ENCODE measurements at regions not wholly inside any gene's neighbourhood (a gene's known extent, or its start where the extent isn't known, plus 50 kb on each side); places are given as distances from the start of the nearest gene placed in this dataset.
"Not testable (repeated sequence)": the region's sequence is repeated elsewhere in the genome, so short reads cannot be mapped to it uniquely, and the experiment has no call there.

DNA sequence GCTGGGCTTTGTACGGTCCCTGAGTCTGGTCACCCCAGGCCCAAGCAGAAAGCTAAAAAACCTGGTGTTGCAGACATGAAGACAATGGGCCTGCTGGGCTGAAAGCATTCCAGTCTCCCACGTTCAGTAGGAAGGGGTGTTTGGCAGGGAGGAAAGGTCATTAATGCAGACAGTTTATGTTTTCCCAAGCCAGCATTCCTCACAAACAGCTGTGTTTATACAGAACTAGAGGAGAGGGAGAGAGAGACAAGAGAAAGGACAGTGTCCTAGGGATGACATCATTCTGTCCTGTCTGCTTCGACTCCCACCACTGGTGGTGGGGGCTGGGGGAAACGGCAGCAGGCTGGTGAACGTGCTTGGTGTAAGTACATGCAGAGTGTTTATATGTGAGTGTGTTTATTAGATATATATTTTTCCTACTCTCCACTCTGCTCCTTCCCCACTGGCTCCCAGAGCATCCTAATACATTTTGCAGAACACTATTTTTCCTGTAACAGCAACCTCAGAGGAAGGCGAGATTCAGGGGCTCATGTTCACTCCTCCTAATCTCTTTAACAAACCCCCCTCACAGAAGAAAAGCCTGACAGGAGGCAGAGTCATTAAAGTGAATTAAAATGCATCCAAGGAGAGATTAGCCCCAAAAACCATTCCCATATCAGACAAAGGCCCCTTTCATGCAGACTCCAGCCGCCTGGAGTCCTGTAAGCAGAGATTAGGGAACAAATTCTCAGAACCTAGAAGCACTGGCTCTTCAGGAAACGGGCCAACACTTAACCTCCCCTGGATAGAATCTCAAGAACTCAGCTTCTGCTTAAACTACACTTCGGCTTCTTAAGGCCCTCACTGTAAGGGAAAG lies 380.4 kb downstream of the TNS1 start:
- no peak for DNase-seq

- DNase-seq: no peak
These were observed 381.4 kb downstream of the TNS1 start for GRCh38 chr2:217621391-217621801.

- DNase-seq: no peak
These were observed 384.1 kb downstream of the TNS1 start for GRCh38 chr2:217618744-217619143.

DNA sequence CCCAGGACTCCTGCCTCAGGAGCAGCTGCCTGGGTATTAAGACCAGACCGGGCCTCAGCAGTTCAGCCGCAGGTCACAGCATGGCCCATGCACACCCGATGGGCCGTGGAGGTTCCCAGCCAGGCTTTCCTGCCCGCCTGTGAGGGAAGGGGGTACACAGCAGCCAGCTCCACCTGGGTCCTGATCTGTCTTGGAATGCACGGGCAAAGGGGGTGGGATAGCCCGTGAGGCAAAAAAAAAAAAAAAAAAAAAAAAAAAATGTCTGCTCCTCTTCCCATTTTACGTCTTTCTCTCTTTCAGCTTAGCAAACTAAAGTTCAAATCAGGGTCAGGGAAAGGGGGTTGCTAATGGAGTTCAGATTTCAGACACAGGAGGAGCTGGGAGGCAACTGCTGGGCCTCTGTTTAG lies 385.2 kb downstream of the TNS1 start:
- DNase-seq: no peak

DNA sequence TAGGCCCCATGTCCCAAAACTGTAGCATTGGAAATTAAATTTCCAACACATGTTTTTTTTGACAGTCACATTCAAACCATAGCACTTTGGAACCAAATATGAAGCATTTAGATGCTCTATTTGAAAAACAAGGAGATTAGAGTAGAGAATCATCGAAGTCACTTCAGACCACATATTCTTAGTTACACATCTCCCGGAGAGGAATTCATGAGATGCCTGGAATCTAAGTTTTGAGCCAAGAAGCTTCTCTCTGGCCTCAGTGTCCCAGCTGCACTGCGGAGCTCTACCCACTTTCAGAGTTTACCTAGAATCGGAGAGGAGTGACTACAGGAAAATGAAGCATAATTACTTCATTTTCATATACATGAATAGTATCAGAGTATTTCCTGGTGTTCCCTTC lies 385.9 kb downstream of the TNS1 start:
- no peak for DNase-seq

DNA sequence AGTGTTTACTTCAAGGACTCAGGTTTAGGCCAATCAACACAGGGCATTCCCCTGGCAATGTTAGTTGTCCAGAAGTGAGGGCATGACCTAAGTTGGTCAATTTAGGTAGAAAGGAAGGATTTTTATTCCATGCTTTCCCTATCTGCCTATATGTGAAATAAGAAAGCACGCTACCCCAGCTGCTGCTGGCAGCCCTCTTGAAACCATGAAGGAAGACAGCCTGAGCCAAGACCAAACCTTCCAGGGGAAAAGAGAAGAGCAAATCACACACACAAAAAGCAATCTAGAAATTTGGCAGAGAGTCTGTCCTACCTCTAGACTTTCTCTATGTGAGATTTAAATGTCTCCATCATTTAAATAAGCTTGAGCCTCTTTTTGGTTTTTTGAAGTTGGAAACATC lies 387.6 kb downstream of the TNS1 start:
- DNase-seq: no peak

GRCh38 chr2:217614498-217614897 lies 388.3 kb downstream of the TNS1 start:
- DNase-seq: no peak

- no peak for DNase-seq
These were observed 388.7 kb downstream of the TNS1 start for GRCh38 chr2:217614096-217614495.

DNA sequence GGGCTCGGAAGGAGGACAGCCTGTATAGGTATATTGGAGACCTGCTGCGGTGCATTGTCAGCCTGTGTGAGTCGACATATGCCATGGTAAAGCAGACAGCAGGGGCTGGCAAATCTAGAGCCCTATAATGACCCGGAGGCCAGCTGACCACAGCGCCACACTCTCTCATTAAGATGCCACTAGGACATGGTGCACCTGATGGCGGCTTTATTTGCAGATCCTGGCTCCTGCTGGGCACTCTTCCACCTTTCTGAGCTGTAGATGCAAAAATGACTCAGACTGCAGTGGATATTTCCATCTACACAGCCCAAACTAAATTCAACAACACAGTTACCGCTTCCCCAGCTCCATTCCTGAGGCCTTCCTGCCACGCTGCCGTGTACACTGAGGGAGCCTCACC lies 389.9 kb downstream of the TNS1 start:
- DNase-seq: no peak

DNA sequence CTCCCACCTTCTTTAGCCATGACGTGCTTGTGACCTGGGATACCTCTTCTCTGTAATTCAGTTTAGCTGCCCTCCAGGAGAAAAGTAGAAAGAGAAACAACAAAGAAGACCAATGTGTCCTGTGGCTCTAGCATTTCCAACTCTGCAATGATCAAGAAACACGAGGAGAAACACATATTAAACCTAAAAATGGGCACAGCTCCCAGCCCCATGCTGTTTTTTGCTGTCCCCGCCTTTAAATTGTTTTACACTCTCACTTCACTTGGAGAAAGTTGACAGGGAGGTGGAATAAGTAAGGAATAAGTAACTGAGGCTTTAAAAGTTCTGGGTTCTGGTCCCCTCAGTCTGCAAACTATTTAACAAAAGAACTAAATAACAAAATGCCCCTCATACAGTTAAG lies 390.6 kb downstream of the TNS1 start:
- no peak for DNase-seq

GRCh38 chr2:217611626-217612127 lies 391.1 kb downstream of the TNS1 start:
- no peak for DNase-seq

GRCh38 chr2:217611056-217611455 lies 391.7 kb downstream of the TNS1 start:
- no peak for DNase-seq

DNA sequence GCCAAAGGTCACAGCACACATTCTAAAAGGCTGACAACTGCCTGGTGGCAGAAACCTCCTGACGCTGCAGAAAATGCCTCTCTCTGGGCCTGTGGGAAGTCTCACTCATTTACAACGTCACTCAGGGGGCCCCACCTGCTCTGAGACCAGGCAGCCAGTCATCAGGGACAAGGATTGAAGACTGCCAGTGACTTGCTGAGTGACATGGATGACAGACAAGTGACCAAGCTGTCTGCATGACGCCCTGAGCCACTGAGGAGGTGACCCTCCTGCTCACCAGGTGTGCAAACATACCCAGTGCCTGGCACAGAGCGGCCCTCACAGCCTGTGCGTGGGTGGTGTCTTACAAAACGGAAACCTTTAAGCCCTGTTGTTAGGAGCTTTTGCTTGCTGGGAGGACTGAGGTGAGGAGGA lies 392.4 kb downstream of the TNS1 start:
- no peak for DNase-seq

- no peak for DNase-seq
These were observed 392.8 kb downstream of the TNS1 start for GRCh38 chr2:217609952-217610351.

DNA sequence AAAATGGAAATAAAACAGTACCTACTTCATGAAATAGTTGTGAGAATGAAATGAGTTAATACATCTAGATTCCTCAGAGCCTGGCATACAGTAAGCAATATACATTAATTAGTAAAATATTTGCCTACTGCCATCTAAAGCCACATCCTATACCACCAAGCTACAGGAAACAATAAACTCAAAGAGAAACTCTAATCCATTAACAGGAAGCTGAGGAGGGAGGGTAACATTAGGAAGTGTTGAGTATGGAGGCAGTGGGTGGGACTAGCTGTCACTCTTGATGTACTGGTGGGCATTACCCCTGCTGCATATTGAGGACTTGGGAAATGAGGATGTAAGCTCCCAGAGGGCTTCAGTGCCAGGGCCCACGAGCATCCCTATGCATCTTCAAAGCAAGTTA lies 396.5 kb downstream of the TNS1 start:
- DNase-seq: no peak

DNA sequence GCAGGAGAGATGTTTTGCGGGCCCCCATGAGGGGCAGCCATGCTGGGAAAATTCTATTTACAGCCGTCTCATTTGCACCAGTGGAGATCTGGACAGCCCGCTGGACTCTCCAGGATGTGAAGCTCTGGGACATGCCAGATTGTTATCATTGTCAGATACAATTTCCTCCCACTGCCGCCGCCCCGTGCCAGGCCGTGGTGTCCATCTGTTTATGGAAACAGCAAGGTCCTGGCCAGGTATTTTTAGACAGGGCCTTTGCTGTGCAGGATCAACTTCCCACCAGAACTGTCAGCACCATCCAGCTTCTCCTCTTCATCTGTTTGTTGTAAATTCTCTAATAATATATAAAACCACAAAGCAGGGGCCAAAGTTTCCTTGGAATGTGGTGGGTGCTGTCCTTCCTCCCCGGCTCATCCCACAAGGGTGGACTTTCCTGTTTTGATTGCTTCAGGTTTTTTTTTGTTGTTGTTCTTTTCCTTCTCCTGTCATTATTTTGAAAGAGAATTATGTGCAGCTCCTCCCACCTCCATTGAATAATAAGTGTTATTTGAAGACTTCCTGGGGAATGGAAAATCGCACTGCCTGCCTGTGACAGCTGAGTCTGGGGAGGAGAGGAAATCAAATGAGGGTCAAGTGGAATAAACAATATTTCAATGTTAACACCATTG lies 398.1 kb downstream of the TNS1 start:
- no peak for DNase-seq

GRCh38 chr2:217601601-217602000 lies 401.2 kb downstream of the TNS1 start:
- no peak for DNase-seq

- no peak for DNase-seq
These were observed 402.9 kb downstream of the TNS1 start for GRCh38 chr2:217599906-217600305.

- no peak for DNase-seq
These were observed 405.1 kb downstream of the TNS1 start for GRCh38 chr2:217597681-217598080.

DNA sequence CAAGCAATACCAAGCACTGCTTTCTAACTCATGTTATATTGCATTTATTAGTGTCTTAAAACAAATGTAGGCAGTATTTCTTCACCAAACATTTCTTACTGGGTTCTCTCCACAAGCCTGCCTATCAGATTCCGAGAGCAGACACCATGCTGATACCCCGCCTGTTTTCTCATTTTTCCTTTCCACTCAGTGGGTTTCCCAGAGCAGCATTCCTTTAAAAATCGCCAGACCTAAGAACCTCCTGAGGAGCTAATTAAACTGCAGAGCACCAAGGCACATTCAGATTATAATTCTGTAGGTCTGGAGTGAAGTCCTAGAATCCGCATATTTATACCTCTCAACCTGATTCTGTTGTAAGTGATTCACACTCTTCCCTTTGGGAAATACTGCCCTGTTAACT lies 405.6 kb downstream of the TNS1 start:
- DNase-seq: no peak

DNA sequence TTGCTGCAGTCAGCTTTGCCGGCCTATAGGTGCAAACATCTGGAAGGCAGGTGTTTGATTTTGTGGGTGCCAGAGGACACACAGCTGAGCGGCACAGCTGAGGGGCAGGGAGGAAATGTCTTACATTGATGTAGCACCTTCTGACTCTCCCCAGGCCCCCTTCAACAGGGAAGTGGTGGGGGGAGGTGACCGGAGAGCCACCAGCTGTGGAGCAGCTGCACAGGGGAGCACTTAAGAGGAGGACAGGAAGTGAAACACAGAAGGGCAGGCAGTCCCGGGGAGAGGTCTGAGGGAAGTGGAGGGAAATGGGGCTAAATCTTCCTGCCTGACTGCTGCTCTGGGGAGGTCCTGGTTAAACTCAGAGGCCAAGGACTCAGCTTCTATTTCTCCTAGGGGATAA lies 409.1 kb downstream of the TNS1 start:
- DNase-seq: no peak

- DNase-seq: no peak
These were observed 414.5 kb downstream of the TNS1 start for GRCh38 chr2:217588266-217588665.

- no peak for DNase-seq
These were observed 417.4 kb downstream of the TNS1 start for GRCh38 chr2:217585362-217585761.

GRCh38 chr2:217580407-217580806 lies 422.4 kb downstream of the TNS1 start:
- DNase-seq: not testable (repeated sequence)
